K562 (cell line): ENCODE measurements at regions not wholly inside any gene's neighbourhood (a gene's known extent, or its start where the extent isn't known, plus 50 kb on each side); places are given as distances from the start of the nearest gene placed in this dataset.

Source experiments
- CTCF ChIP-seq, 3 experiments: IDR thresholded peaks in 2 of 3; conservative IDR thresholded peaks in 1 of 3; 2 replicates each; pipeline ENCODE4 v1.5.1; 2011 to 2012; ENCODE audit warnings: low read length in 3 of 3, mild to moderate bottlenecking in 3 of 3, control low read depth in 2 of 3, improper control_type of control experiment in 1 of 3, inconsistent platforms in 1 of 3, low read depth in 1 of 3, mixed read lengths in 1 of 3, moderate library complexity in 1 of 3; ENCODE audit not compliant: insufficient read depth in 2 of 3
- ZFP36 ChIP-seq: fragments of 150-350 bp; IDR thresholded peaks from 2 replicates; pipeline ENCODE4 v1.6.1; 2018; ENCODE audit warnings: low read length, low read depth; ENCODE audit not compliant: partially characterized antibody

- TF ChIP-seq CTCF (IDR thresholded peaks at IDR 0.05 in 2 of 3, conservative IDR thresholded peaks at IDR 0.05 in 1 of 3; ENCODE audit: insufficient read depth in 2 of 3, low read depth in 1 of 3, low read length in 3 of 3) (no peak), ZFP36 (no peak)
Measured at GRCh38 chr20:55677011-55677410, 328.3 kb downstream of the CBLN4 start.
